ENCODE measurements at regions not wholly inside any gene's neighbourhood (a gene's known extent, or its start where the extent isn't known, plus 50 kb on each side); places are given as distances from the start of the nearest gene placed in this dataset.

DNA sequence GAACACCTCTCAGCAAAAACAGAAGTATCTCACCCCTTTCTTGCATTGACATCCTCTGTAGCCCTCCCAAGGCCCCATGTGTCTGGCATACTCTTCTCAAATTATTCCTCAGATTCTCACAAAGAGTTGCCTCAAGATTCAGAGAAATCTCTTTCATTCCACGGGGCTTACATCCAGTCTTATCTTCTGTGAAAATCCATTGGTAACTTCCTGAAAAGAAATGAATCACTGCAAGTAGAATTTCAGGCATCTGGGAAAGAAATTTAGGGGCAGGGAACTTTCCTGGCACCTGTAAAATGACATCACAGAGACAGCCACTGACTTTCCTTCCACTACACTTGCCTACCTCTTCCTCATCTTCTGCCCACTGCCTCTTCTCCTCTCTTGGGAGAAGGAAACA lies 182.5 kb upstream of the ARHGEF9 start:
- no TSS peak for BruUV-seq (replicated peaks)
- TF ChIP-seq, protein P1, sequence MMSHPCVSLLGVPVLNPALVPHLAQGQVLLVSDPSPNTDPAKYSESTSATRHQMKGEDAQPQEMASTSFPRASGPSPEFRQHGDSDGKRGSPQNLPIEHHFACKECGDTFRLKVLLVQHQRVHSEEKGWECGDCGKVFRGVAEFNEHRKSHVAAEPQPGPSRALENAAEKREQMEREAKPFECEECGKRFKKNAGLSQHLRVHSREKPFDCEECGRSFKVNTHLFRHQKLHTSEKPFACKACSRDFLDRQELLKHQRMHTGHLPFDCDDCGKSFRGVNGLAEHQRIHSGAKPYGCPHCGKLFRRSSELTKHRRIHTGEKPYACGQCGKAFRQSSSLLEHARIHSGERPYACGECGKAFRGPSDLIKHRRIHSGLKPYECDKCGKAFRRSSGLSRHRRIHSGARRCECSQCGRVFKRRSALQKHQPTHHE (CRISPR knock-in tag; IDR thresholded peaks at IDR 0.05; ENCODE audit: borderline replicate concordance): no peak
- TF ChIP-seq SCMH1 (CRISPR knock-in tag; IDR thresholded peaks at IDR 0.05; ENCODE audit: borderline replicate concordance): no peak
- TF ChIP-seq, protein P2, sequence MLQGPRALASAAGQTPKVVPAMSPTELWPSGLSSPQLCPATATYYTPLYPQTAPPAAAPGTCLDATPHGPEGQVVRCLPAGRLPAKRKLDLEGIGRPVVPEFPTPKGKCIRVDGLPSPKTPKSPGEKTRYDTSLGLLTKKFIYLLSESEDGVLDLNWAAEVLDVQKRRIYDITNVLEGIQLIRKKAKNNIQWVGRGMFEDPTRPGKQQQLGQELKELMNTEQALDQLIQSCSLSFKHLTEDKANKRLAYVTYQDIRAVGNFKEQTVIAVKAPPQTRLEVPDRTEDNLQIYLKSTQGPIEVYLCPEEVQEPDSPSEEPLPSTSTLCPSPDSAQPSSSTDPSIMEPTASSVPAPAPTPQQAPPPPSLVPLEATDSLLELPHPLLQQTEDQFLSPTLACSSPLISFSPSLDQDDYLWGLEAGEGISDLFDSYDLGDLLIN (CRISPR knock-in tag; IDR thresholded peaks at IDR 0.05; ENCODE audit: borderline replicate concordance): no peak
- TF ChIP-seq EP300 (IDR thresholded peaks at IDR 0.05; ENCODE audit: low read depth in 2 of 2, low read length in 2 of 2): no peak
- no peak for TF ChIP-seq EP300 (CRISPR knock-in tag; IDR thresholded peaks at IDR 0.05; ENCODE audit: borderline replicate concordance)
- TF ChIP-seq ZNF564 (CRISPR knock-in tag; IDR thresholded peaks at IDR 0.05): no peak
- no peak for TF ChIP-seq GABPB1 (CRISPR knock-in tag; IDR thresholded peaks at IDR 0.05)
- no peak for TF ChIP-seq GLI4 (CRISPR knock-in tag; IDR thresholded peaks at IDR 0.05; ENCODE audit: borderline replicate concordance)
- TF ChIP-seq PAX8 (CRISPR knock-in tag; IDR thresholded peaks at IDR 0.05; ENCODE audit: borderline replicate concordance): no peak
- no peak for TF ChIP-seq ZNF34 (CRISPR knock-in tag; IDR thresholded peaks at IDR 0.05; ENCODE audit: borderline replicate concordance)
- TF ChIP-seq RFXAP (CRISPR knock-in tag; IDR thresholded peaks at IDR 0.05; ENCODE audit: borderline replicate concordance): no peak
- no peak for TF ChIP-seq ZNF570 (CRISPR knock-in tag; IDR thresholded peaks at IDR 0.05; ENCODE audit: borderline replicate concordance)
- no peak for TF ChIP-seq NCOA5 (CRISPR knock-in tag; IDR thresholded peaks at IDR 0.05)
- no peak for TF ChIP-seq ZNF883 (CRISPR knock-in tag; IDR thresholded peaks at IDR 0.05; ENCODE audit: not compliant biosample characterization)
- TF ChIP-seq PHF20 (CRISPR knock-in tag; IDR thresholded peaks at IDR 0.05): no peak
- TF ChIP-seq, protein P3, sequence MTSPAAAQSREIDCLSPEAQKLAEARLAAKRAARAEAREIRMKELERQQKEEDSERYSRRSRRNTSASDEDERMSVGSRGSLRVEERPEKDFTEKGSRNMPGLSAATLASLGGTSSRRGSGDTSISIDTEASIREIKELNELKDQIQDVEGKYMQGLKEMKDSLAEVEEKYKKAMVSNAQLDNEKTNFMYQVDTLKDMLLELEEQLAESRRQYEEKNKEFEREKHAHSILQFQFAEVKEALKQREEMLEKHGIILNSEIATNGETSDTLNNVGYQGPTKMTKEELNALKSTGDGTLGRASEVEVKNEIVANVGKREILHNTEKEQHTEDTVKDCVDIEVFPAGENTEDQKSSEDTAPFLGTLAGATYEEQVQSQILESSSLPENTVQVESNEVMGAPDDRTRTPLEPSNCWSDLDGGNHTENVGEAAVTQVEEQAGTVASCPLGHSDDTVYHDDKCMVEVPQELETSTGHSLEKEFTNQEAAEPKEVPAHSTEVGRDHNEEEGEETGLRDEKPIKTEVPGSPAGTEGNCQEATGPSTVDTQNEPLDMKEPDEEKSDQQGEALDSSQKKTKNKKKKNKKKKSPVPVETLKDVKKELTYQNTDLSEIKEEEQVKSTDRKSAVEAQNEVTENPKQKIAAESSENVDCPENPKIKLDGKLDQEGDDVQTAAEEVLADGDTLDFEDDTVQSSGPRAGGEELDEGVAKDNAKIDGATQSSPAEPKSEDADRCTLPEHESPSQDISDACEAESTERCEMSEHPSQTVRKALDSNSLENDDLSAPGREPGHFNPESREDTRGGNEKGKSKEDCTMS (CRISPR knock-in tag; conservative IDR thresholded peaks at IDR 0.05): no peak
- no peak for TF ChIP-seq RBAK (CRISPR knock-in tag; IDR thresholded peaks at IDR 0.05)
- Histone ChIP-seq H3K4me2 (ENCODE audit: low read depth, low read length) (no peak overlapping the region), H3K9ac (ENCODE audit: insufficient read depth, low read depth, low read length) (no peak overlapping the region), H3K4me3 (replicated peaks in 1 of 3; ENCODE audit: insufficient read depth in 1 of 3, low read depth in 2 of 3, low read length in 3 of 3) (no peak overlapping the region), H3K4me1 (ENCODE audit: insufficient read depth, low read length) (no peaks in the 10 kb centered on the region), H3K9me3 (ENCODE audit: low read length) (peaks cover 10% of the 10 kb centered on the region; the same call in 1 of the 2 replicates), H2AFZ (ENCODE audit: low read length) (no peak overlapping the region), H4K20me1 (ENCODE audit: insufficient read depth, low read length) (no peaks in the 10 kb centered on the region), H3K79me2 (ENCODE audit: insufficient read depth, low read length) (no peaks in the 10 kb centered on the region), H3K27ac (ENCODE audit: extremely low read length, insufficient read depth, low read length) (no peak overlapping the region), H3K36me3 (replicated peaks in 1 of 2; ENCODE audit: control insufficient read depth in 1 of 2, insufficient read depth in 2 of 2, low read length in 2 of 2) (no peaks in the 10 kb centered on the region), H3K27me3 (ENCODE audit: control insufficient read depth in 1 of 2, insufficient read depth in 2 of 2, low read length in 2 of 2) (no peaks in the 10 kb centered on the region)
- 0% methylated on average over 1 of the region's 1 CpG for WGBS (ENCODE audit: low lambda C conversion rate)
- in situ Hi-C loops (cut with HindIII; ENCODE audit: extremely low pct_ligation_motif_present, low pct_unique_long_range_greater_than_20kb) (no loop called here), intact Hi-C loops (cut with micrococcal nuclease; ENCODE audit: unreplicated experiment) (no loop called here)
- ChIA-PET POLR2A (no interaction called here), CTCF (ENCODE audit: low intra/inter-chr PET ratio, low total read pairs) (no interaction called here)
- no peak for FAIRE-seq
- DNase-seq (ENCODE audit: low spot score): no peak
- ATAC-seq: no peak

Data from HepG2 (cell line).